GM18909 (cell line): ENCODE measurements at regions not wholly inside any gene's neighbourhood (a gene's known extent, or its start where the extent isn't known, plus 50 kb on each side); places are given as distances from the start of the nearest gene placed in this dataset.

Experiments
- ATAC-seq: cut with Tn5 transposase; IDR thresholded peaks from one replicate; pipeline ENCODE4 v1.9.1; 2021; ENCODE audit warnings: mild to moderate bottlenecking; ENCODE audit not compliant: unreplicated experiment, poor library complexity

DNA sequence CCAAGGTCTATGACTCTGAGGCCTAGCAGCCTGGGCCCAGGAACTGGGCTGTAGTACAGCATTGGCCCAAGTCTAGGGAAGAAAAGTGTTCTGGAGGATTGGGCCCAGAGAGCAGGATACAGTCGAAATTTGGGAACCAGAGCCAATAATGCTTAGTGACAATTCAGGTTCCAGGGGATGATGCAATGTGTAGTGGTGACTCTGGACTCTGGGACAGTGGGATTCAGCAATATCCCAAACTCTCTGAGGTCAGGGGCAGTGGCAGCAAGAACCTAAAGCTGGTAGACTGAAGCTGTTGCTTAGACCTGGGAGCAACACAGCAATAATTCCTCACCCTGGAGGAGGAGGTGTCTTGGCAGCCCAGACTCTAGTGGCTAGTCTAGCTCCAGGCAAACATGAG, 545.5 kb upstream of the ARGLU1 start:
- ATAC-seq = no peak

DNA sequence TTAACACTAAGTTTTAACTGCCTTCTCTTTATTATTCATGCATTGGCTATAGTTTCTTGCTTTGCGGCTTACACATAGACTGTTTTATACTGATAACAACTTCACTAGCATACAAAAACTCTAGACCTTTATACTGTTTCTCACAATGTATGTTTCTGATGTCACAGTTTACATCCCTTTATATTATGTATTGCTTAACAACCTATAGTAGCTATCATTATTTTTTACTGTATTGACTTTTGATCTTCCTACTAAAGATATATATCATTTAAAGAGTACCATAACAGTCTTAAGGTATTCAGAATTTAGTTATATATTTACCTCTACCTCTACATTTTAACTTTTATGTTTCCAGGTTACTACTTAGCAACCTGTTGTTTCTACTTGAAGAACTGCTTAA, 543.3 kb upstream of the ARGLU1 start:
- no peak for ATAC-seq

DNA sequence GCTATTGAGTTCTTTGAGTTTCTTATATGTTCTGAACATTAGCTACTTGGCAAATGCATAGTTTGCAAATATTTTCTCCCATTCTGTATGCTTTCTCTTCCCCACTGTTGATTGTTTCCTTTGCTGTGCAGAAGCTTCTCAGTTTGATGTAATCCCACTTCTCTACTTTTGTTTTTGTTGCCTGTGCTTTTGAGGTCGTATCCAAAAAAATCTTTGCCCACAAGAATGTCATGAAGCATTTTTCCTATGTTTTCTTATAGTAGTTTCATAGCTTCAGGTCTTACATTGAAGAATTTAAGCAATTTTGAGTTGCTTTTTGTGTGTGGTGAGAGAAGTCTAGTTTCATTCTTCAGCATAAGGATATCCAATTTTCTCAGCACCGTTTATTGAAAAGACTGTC, 536.7 kb upstream of the ARGLU1 start:
- no peak for ATAC-seq

DNA sequence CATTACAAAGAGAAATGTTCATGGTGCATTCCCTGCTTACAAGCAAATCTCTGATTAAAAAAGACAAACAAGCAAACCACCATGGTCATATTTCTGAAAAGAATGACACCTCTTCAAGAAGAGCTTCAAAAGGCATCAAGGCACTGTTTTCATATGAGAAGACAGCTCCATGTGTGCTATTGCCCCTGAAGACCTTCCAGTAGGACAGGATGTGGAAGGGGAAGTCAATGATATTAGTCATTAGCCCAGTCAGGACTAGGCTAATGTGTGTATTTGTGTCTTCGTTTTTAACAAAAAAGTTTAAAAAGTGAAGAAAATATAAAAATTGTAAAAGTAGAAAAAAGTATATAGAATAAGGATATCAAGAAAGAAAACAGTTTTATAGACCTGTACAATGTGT, 534.7 kb upstream of the ARGLU1 start:
- no peak for ATAC-seq

DNA sequence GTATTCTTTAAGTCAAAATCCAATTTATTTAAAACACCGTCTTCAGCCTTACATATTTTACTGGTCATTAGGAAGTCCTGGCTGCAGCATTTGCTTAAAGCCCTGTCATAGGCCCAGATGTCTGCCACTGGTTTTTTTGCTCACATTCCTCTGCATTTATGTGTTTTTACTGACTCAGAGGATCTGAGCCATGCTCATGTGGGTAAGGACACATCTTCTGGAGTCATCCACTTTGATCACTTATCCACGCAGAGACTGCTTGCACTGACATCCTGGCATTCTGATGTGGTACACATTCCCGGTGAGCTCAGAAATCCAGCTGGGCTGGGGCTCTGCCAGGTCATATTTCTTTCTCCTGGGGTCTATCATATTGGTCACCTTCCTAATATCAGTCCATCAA, 531.7 kb upstream of the ARGLU1 start:
- ATAC-seq = no peak

DNA sequence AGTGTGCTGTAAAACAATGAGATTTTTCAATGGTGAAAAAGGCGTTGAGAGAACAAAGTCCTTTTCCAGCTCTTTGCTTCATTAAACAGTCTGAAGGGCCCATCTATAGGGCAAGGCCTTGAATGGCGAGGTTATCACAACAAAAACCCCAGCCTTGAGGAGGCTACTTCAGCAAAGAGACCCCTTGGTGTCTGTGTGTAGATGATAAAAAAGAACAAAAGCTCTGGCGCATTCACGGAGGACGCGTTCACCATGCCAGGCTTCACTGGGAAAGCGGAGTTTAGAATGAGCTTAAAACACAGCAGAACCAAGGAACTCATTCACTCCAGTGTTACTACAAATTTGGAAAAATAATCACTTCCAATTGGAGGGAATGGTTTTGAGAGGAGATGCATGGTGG, 530.0 kb upstream of the ARGLU1 start:
- ATAC-seq = no peak

DNA sequence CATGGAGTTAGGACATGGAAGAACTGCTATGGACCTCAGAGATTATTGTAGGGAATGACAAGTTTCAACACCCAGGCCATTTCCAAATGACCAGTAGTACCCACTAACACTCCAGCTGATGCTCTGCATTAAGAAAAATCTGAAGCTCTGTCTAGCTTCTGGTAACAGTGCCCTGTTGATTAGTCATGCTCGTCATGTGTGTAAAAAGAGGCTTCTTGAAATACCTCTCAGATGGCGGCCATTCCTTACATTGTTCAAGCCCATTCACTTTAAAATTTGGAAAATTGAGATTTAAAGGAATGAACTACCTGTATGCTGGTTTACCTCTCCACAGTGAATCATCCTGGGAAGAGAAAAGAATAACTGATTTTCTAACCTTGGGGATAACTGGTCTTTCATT, 527.9 kb upstream of the ARGLU1 start:
- no peak for ATAC-seq

DNA sequence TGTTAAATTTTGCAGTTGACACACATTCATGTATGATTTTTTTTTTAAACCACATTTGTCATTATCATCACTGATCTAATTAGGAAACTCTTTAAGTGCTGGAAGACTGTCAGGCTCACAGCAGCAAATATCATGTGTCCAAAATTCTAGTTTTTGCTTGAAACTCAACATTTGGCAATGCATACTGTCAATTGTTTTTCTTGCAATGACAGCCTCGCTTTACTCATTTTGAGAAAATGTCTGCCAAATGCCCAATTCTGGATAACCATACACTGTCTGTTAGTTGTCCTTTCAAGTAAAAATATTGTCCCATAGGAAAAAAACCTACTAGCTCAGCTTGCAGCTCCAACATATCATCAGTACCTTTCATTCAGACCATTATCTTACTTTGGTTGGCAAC, 523.9 kb upstream of the ARGLU1 start:
- no peak for ATAC-seq

DNA sequence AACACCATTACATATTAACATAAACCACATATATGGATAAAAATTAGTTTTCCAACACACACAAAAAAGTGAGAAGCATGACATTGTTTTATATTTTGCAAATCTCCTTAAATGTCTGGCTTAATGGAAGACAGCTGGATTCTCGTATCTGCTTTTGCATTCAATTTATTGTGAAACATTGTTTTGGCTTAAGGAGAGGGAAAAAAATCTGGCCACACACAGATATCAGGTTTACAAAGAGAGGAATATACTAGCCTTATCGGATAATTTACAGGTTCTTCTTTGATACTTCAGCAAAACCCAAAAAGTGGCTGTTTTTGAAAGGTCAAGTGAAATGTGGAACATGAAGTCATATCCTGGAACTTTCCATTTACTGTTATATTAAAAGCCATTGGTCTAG, 523.5 kb upstream of the ARGLU1 start:
- ATAC-seq = no peak

DNA sequence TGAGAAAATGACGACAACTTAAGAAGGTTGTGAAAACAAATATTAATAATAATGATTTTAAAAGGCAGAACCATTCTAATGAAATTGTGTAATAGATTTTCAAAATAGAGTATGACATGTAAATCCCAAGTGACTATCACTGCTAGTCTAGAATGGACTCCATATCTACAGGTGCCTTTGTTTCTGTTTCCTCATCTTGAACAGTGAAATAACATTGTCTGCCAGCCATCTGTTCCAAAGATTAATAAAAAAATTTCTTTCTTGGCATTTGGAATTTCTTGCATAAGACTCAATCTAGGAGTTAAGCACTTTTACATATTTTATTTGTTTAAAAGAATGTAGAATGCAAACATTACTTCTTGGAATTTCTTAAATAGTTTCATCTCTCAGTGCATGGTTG, 520.1 kb upstream of the ARGLU1 start:
- ATAC-seq = no peak

DNA sequence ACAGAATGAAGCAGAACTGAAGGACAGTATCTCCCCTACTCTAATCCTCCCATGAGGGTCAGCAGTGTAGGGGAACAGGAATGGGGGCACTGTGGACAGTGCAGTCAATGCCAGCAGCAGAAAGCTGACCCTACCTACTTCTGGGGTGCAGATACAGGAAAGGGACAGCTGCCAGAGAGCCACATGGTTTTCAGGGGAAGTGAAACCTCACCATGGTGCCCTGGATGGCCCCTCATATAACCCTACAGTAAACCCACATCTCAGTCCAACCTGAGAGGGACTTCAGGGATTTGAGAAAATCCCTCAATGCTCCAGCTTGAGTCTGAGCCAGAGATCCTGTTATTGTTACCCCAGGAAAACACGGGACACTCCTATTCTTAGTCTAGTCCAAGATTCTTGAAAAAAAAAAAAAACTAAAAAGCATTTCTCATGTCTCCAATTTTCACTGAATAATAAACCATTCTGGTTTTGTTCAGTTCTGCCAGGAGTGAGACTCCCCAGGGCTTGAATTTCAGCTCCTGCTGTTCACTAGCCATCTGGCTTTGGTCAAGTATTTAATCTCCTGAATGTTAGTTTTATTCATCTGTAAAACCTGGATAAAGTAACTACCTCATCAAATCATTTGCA, 511.6 kb upstream of the ARGLU1 start:
- no peak for ATAC-seq

DNA sequence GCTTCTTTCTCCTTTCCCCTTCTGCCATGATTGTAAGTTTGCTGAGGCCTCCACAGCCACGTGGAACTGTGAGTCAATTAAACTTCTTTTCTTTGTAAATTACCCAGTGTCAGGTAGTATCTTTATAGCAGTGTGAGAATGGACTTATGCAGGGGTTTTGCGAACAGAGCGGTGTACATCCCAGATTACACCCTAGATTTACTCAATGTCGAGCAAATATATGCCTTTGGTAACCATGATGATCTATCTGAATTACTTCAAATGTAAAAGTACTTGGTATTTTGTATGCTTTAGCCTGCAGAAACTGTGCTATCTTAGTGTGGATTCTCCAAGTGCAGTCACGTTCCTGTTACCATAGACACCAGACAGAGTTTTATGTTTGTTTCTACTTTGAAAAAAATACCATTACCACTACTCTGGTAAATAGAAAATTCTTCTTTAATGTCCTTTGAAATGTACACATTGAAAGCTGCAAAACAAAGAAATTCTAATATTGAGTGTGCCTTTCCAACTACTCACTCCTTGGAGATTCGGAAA, 510.4 kb upstream of the ARGLU1 start:
- ATAC-seq = no peak

DNA sequence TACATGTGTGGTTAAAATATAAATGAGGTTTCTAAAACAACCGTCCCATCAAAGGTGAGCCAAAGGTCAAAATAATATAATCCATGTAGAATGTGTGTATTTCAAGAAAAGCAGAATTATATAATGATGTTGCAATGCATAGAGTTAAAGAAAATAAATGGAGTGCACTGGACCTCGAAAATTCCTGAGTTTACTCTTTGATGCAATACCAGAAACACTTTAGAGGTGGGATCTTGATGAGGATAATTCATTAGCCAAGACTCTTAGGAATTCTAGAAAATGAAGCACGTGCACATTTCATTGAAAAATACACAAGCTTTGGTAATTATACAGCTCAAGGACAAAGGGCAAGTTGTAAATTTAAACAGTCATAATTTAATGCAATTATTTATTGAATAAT, 508.9 kb upstream of the ARGLU1 start:
- no peak for ATAC-seq

DNA sequence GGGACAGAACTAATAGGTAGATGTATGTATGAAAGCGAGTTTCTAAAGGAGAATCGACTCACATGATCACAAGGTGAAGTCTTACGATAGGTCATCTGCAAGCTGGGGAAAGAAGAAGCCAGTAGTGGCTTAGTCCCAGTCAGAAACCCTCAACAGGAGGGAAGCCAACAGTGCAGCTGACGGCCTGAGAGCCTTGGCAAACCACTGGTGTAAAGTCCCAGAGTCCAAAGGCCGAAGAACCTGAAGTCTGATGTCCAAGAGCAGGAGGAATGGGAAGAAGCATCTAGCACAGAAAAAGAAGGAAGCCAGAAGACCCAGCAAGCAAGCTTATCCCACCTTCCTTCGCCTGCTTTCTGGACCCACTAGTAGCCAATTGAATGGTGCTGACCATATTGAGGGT, 507.6 kb upstream of the ARGLU1 start:
- no peak for ATAC-seq

DNA sequence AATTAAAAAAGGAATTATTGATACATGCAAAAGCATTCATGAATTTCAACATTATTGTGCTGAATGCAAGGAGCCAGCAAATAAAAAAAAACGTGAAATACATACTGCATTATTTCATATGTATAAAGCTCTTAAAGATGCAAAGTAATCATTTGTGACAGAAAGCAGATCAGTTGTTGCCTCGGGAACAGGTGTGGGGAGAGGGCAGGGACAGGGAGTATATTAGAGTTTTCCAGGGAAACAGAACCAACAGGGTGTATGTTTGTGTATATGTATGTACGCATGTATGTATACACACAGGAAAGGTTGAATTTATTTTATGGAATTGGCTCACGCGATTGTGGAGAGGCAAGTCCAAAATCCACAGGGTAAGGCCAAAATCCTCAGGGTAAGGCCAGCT, 502.9 kb upstream of the ARGLU1 start:
- no peak for ATAC-seq

DNA sequence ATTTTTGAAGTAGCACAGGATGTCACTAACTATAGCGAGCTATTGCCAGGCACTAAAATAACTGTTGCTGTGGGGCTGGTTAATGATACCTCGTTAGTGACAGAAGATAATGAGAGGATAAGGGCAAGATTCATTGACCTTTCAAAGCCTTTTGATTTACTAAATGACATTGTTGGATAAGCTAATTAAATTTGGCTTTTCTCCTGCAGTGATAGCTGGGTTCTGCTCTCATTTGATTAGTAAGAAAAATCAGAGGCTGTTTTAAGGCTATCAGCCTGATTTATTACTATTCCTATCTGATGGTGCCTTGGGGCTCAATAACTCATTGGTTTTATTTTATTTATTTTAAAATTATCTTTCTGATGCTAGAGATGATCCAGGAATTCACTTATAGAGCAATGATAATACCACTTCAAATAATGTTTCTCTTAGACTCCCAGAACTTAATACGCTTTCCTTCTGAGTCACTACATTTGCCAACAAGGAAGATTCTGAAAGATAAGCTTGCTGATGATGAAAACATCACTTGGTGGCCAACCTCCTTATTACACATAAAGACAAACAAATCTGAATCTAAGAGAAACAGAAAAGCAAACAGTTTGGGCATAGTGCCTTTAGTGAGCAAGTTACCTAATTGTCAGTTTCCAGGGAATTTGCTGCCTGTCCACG, 501.3 kb upstream of the ARGLU1 start:
- no peak for ATAC-seq

DNA sequence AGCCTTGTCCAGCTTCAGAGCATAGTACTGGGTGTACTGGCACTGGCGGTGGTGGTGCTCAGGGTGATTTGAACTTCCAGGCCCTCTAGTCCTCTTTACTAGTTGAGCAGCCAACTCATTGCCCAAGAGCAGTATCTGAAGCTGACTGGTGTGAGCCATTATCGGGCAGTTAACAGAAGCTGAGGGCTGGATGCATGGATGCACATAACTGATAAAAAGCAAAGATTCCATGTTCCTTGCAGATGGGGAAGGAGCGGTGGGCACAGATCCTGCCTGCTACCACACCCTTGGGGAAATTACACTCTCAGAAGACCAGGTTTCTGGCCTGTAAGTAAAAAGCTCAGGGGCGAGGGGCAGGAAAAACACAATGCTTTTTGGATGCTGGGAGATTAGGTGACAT, 499.4 kb upstream of the ARGLU1 start:
- no peak for ATAC-seq

DNA sequence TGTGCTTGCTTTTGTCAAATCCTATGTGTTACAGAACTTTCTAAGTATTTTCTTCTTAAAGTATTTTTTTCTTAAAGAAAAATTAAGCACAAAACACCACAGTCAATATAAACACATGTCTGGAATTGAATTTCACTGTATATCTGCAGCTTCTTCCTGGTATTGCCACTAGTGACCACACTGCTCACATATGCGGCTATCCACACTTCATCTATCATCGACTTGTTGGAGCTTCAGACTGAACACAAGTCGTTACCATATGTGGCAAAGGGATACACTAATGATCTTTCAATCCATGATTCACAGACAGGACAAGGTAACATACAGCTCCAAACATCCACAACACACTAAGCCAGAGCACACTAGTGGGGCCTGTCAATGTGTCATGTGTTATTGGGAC, 498.4 kb upstream of the ARGLU1 start:
- ATAC-seq = no peak

DNA sequence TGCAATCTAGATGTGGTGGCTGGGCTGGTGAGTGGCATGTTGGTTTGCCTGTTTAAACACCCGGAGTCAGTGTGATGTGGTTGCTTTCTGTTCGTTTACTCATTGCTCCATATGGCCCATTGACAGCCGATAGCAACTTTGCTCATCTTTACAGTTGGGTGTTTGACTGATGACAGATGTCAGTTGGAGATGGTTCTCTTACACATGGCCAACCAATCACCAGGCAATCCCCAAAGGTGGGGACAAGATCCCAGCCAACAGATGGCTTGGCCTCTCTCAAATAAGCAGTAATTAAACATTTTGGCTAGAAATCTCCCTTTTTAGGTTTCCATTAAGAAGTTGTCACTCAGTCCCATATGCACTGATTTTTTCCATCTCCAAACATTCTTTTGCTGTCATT, 497.1 kb upstream of the ARGLU1 start:
- no peak for ATAC-seq

DNA sequence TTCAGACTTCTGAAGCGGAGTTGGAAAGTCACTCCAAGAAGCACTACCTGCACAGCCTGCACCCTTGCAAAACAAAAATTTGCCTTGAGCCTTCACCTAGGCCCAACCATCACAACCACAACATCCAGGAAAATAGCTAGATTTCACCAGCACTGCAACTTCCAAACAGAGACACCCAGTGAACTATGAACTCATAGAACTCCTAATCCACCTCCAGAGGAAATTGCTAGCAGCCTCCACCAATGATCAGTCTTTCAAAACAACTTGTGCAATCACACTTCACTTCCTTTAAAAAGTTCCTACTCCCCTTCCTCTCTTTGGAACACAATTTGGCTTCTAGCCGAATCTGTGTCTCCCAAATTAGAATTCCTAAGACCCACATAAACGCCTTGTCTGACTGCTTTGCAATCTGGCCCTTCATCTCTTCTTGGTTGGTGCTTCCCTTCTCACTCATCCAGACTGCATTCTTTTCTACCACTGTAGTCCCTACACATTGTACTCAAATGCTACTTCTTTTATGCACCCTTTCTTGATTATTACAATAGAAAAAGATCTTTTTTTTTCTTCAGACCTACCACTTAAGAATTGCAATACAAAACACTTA, 489.2 kb upstream of the ARGLU1 start:
- no peak for ATAC-seq

DNA sequence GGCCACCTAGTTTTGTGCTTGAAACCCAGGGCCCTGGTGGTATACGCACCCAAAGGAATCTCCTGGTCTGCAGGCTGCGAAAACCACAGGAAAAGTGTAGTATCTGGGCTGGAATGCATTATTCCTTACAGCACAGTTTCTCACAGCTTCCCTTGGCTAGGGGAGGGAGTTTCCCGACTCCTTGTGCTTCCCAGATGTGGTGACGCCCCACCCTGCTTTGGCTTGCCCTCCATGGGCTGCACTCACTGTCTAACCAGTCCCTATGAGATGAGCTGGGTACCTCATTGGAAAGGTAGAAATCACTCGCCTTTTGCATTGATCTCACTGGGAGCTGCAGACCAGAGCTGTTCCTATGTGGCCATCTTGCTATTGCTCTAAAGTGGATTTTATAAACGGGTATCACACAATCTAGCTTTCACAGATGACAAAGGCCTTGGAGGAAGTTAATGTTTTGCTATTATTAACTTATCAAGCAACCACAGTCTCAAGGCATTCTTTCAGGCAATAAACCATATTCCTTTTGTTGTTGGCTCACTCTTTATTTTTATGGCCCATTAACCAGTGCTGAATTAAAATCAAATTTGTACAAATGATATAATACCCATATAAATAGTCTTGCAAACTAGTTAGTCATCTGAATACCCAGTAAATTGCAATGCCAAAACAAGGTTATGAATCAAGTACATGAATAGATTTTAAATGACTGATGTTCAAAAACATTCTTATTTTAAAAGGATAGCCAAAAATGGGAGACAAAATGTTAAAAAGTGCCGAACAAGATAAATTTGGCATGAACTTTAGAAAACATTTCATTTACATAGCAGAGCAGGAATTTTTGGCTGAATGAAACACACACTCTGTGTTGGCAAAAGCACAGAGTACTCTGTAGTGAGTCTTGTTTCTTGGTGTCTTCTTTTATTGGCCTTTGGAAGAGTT, 475.4 kb upstream of the ARGLU1 start:
- no peak for ATAC-seq
